Smooth muscle cell (in vitro differentiated cells): ENCODE measurements at regions not wholly inside any gene's neighbourhood (a gene's known extent, or its start where the extent isn't known, plus 50 kb on each side); places are given as distances from the start of the nearest gene placed in this dataset.

Source experiments
- DNase-seq: peaks from one replicate; lab custom pipeline; 2025; ENCODE audit not compliant: unreplicated experiment; lab: John Stamatoyannopoulos, UW
- H2AFZ ChIP-seq: fragments of 200-600 bp; sonication (generic); 2 replicates; pipeline ENCODE4 v1.6.0; 2016; ENCODE audit warnings: antibody characterized with exemption, low read depth, mild to moderate bottlenecking
- H3F3A ChIP-seq: fragments of 200-600 bp; sonication (generic); 2 replicates; pipeline ENCODE4 v1.6.0; 2017; ENCODE audit warnings: antibody characterized with exemption, low read depth
- H3K27ac ChIP-seq: fragments of 200-600 bp; sonication (generic); 2 replicates; pipeline ENCODE4 v1.5.1; 2016; ENCODE audit warnings: low read depth, mild to moderate bottlenecking
- H3K27me3 ChIP-seq: fragments of 200-600 bp; sonication (generic); 2 replicates; pipeline ENCODE4 v1.6.1; 2016; ENCODE audit warnings: low read depth, mild to moderate bottlenecking
- H3K36me3 ChIP-seq: fragments of 200-600 bp; sonication (generic); 2 replicates; pipeline ENCODE4 v1.5.1; 2016; ENCODE audit warnings: low read depth
- H3K4me1 ChIP-seq: fragments of 200-600 bp; sonication (generic); 2 replicates; pipeline ENCODE4 v1.5.1; 2016; ENCODE audit warnings: low read depth
- H3K4me2 ChIP-seq: fragments of 200-600 bp; sonication (generic); 2 replicates; pipeline ENCODE4 v1.6.0; 2016; ENCODE audit warnings: mild to moderate bottlenecking
- H3K4me3 ChIP-seq: fragments of 200-600 bp; sonication (generic); 2 replicates; pipeline ENCODE4 v1.5.1; 2016; ENCODE audit warnings: mild to moderate bottlenecking
- H3K79me2 ChIP-seq: fragments of 200-600 bp; sonication (generic); 2 replicates; pipeline ENCODE4 v1.6.0; 2016; ENCODE audit warnings: low read depth, mild to moderate bottlenecking
- H3K9ac ChIP-seq: fragments of 200-600 bp; sonication (generic); 2 replicates; pipeline ENCODE4 v1.6.0; 2016; ENCODE audit warnings: low read depth
- H3K9me3 ChIP-seq: fragments of 200-600 bp; sonication (generic); replicated peaks from 2 replicates; pipeline ENCODE4 v1.5.1; 2016; ENCODE audit warnings: low read depth
- H4K20me1 ChIP-seq: fragments of 200-600 bp; sonication (generic); 2 replicates; pipeline ENCODE4 v1.6.0; 2016; ENCODE audit warnings: low read depth
- WGBS: methylation state at CpG from one replicate; pipeline ENCODE4 v1.1.7; 2016; ENCODE audit warnings: low lambda C conversion rate; 5-methylcytosine and 5-hydroxymethylcytosine counted together
- TF ChIP-seq, protein P1 (sequence below): fragments of 200-600 bp; sonication (generic); IDR thresholded peaks from 2 replicates; pipeline ENCODE4 v1.5.1; 2017; ENCODE audit warnings: borderline replicate concordance, mild to moderate bottlenecking, antibody characterized with exemption; ENCODE audit not compliant: insufficient read depth, poor library complexity, severe bottlenecking

GRCh38 chr13:81458170-81458569, 1117.2 kb upstream of the SPRY2 start:
- Histone ChIP-seq H3K4me2 (no peak overlapping the region), H3F3A (no peaks in the 10 kb centered on the region), H2AFZ (no peak overlapping the region), H3K9me3 (no peaks in the 10 kb centered on the region), H3K36me3 (no peaks in the 10 kb centered on the region), H3K27me3 (no peaks in the 10 kb centered on the region), H3K4me1 (no peaks in the 10 kb centered on the region), H3K4me3 (no peak overlapping the region), H4K20me1 (no peaks in the 10 kb centered on the region), H3K79me2 (no peaks in the 10 kb centered on the region), H3K27ac (no peak overlapping the region), H3K9ac (no peak overlapping the region)
- WGBS = 88% methylated on average over 3 of the region's 3 CpGs
- no peak for DNase-seq
- TF ChIP-seq, protein P1, sequence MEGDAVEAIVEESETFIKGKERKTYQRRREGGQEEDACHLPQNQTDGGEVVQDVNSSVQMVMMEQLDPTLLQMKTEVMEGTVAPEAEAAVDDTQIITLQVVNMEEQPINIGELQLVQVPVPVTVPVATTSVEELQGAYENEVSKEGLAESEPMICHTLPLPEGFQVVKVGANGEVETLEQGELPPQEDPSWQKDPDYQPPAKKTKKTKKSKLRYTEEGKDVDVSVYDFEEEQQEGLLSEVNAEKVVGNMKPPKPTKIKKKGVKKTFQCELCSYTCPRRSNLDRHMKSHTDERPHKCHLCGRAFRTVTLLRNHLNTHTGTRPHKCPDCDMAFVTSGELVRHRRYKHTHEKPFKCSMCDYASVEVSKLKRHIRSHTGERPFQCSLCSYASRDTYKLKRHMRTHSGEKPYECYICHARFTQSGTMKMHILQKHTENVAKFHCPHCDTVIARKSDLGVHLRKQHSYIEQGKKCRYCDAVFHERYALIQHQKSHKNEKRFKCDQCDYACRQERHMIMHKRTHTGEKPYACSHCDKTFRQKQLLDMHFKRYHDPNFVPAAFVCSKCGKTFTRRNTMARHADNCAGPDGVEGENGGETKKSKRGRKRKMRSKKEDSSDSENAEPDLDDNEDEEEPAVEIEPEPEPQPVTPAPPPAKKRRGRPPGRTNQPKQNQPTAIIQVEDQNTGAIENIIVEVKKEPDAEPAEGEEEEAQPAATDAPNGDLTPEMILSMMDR = no peak

DNA sequence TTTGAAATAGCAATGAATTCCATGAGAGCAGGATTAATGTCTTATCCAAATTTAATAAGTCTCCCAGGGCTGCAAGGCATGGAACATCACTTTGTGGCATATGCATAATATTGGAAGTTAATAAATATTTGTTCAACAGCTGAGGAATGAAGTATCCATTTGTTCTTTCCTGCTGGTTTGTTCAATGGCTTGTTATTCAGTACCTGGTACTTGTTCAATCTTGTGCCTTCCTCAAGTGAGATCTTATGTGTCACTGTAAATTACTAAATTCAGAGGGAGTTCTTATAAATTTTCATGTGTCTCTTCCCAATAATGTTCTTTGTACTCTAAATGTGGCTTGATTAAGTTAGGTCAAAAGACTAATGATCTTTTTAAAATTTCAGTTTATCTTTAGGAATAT, 1105.5 kb upstream of the SPRY2 start:
- H3K27me3 ChIP-seq = no peaks in the 10 kb centered on the region
- no peaks in the 10 kb centered on the region for H3K36me3 ChIP-seq
- no peak overlapping the region for H3K4me3 ChIP-seq
- no peak overlapping the region for H3K27ac ChIP-seq
- no peaks in the 10 kb centered on the region for H4K20me1 ChIP-seq
- no peak overlapping the region for H3K4me2 ChIP-seq
- H3K4me1 ChIP-seq = no peaks in the 10 kb centered on the region
- H2AFZ ChIP-seq = no peak overlapping the region
- H3K9me3 ChIP-seq = no peaks in the 10 kb centered on the region
- H3F3A ChIP-seq = no peaks in the 10 kb centered on the region
- TF ChIP-seq, protein P1 = no peak
- H3K9ac ChIP-seq = no peak overlapping the region
- DNase-seq = no peak
- no peaks in the 10 kb centered on the region for H3K79me2 ChIP-seq

DNA sequence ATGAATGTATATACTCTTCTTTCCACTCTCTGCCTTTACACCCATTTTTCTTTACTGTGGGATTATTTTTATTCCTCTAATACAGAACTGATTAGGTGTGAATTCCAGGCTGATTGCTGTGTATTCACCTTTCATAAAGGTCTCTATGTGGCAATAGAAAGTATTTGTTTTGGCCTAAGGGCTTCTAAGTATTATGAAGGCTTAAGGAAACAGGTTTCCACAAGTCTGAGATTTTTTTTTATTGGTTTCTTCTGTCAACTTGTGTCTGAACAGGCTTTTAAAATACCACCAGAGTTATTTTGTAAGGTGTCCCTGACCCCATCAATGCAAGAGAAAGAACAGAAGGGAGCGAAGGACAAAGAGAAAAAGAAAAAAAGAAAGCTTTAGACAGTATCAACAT, 1102.0 kb upstream of the SPRY2 start:
- no peak overlapping the region for H3K9ac ChIP-seq
- no peaks in the 10 kb centered on the region for H3K9me3 ChIP-seq
- H3K4me3 ChIP-seq = no peak overlapping the region
- no peak overlapping the region for H3K4me2 ChIP-seq
- no peaks in the 10 kb centered on the region for H4K20me1 ChIP-seq
- TF ChIP-seq, protein P1 = no peak
- H2AFZ ChIP-seq = no peak overlapping the region
- no peak for DNase-seq
- no peaks in the 10 kb centered on the region for H3F3A ChIP-seq
- no peaks in the 10 kb centered on the region for H3K4me1 ChIP-seq
- H3K27ac ChIP-seq = no peak overlapping the region
- WGBS = 73% methylated on average over 1 of the region's 1 CpG
- no peaks in the 10 kb centered on the region for H3K79me2 ChIP-seq
- no peaks in the 10 kb centered on the region for H3K27me3 ChIP-seq
- H3K36me3 ChIP-seq = no peaks in the 10 kb centered on the region

- H2AFZ ChIP-seq = no peak overlapping the region
- DNase-seq = no peak
- no peaks in the 10 kb centered on the region for H3K9me3 ChIP-seq
- H4K20me1 ChIP-seq = no peaks in the 10 kb centered on the region
- no peaks in the 10 kb centered on the region for H3F3A ChIP-seq
- H3K27me3 ChIP-seq = no peaks in the 10 kb centered on the region
- H3K9ac ChIP-seq = no peak overlapping the region
- H3K79me2 ChIP-seq = no peaks in the 10 kb centered on the region
- no peaks in the 10 kb centered on the region for H3K36me3 ChIP-seq
- TF ChIP-seq, protein P1 = no peak
- H3K27ac ChIP-seq = no peak overlapping the region
- WGBS = 77% methylated on average over 2 of the region's 2 CpGs
- H3K4me2 ChIP-seq = no peak overlapping the region
- H3K4me1 ChIP-seq = no peaks in the 10 kb centered on the region
- H3K4me3 ChIP-seq = no peak overlapping the region
Measured at GRCh38 chr13:81425286-81425685, 1084.4 kb upstream of the SPRY2 start.
